Adrenal gland (tissue), 5 donors: ENCODE measurements at regions not wholly inside any gene's neighbourhood (a gene's known extent, or its start where the extent isn't known, plus 50 kb on each side); places are given as distances from the start of the nearest gene placed in this dataset.

Source experiments
- POLR2A ChIP-seq, 2 donors: fragments of 450-650 bp; IDR thresholded peaks; one replicate each; pipeline ENCODE4 v1.6.1; 2017; ENCODE audit warnings: antibody characterized with exemption in 2 of 2, mild to moderate bottlenecking in 2 of 2, moderate library complexity in 1 of 2
- TF ChIP-seq, protein P1 (sequence below), 6 experiments: fragments of 450-650 bp in 4 of 6; fragments of 200-600 bp in 2 of 6; sonication (generic) in 1 of 6; IDR thresholded peaks; 1 replicate in 5 of 6; 2 replicates in 1 of 6; pipeline versions ENCODE4 v1.5.1 to v1.8.0; 2016 to 2021; ENCODE audit warnings: antibody characterized with exemption in 6 of 6, mild to moderate bottlenecking in 2 of 6, moderate library complexity in 1 of 6
- donor health status: DM: no; HTN: no; CAD: no.

DNA sequence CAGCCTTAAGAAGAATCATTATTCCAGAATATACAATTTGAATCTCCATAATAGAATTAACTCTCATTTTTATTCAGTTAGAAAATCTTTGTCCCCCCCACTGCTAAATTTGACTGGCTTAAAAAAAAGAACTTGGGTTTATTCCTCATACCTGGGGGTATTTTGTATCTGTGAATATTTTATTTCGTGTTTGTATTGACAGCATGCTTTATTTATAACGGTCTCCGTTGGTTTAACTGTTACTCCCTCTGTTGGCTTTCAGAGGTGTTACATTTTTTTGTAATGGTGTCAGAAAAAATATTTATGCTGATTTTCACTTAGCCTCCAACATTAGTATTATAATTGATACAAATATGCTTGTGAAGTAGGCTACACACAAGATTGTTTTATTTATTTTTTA is 109.1 kb downstream of the HAUS1 start:
- TF ChIP-seq, protein P1, sequence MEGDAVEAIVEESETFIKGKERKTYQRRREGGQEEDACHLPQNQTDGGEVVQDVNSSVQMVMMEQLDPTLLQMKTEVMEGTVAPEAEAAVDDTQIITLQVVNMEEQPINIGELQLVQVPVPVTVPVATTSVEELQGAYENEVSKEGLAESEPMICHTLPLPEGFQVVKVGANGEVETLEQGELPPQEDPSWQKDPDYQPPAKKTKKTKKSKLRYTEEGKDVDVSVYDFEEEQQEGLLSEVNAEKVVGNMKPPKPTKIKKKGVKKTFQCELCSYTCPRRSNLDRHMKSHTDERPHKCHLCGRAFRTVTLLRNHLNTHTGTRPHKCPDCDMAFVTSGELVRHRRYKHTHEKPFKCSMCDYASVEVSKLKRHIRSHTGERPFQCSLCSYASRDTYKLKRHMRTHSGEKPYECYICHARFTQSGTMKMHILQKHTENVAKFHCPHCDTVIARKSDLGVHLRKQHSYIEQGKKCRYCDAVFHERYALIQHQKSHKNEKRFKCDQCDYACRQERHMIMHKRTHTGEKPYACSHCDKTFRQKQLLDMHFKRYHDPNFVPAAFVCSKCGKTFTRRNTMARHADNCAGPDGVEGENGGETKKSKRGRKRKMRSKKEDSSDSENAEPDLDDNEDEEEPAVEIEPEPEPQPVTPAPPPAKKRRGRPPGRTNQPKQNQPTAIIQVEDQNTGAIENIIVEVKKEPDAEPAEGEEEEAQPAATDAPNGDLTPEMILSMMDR (IDR thresholded peaks at IDR 0.05), result peak; percentile 9 to 55 (median 40)
- no peak for TF ChIP-seq POLR2A (IDR thresholded peaks at IDR 0.05)
